Stimulated activated CD4-positive, alpha-beta T cell treated with anti-CD3 and anti-CD28 coated beads, Interleukin-4, amount 100 ng/mL, for 1 hour (primary cell): ENCODE measurements at regions not wholly inside any gene's neighbourhood (a gene's known extent, or its start where the extent isn't known, plus 50 kb on each side); places are given as distances from the start of the nearest gene placed in this dataset.

Experiments
- DNase-seq: peaks from one replicate; pipeline ENCODE4 v3.0.0-alpha.2; 2020

DNA sequence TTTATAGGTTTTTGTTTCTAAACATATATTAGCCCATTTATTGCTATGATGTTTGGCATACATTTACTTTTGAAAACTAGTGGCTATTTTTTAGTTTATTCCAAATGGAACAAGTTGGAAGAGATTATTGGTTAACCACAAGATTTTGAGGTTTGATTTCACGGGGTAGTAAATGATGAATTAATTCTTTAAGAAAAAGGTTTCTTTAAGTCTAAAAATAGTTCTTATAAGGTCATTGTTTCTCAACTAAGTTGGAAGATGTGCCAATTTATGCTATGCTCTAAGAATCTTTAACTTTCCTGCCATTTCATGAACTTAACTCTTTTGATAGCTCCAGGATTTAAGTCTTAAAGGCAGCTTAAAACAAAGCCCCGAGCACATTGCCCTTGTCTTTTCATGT lies 183.8 kb downstream of the LMO4 start:
- DNase-seq = no peak

- DNase-seq = no peak
These were observed 184.6 kb downstream of the LMO4 start for GRCh38 chr1:87513255-87513654.

DNA sequence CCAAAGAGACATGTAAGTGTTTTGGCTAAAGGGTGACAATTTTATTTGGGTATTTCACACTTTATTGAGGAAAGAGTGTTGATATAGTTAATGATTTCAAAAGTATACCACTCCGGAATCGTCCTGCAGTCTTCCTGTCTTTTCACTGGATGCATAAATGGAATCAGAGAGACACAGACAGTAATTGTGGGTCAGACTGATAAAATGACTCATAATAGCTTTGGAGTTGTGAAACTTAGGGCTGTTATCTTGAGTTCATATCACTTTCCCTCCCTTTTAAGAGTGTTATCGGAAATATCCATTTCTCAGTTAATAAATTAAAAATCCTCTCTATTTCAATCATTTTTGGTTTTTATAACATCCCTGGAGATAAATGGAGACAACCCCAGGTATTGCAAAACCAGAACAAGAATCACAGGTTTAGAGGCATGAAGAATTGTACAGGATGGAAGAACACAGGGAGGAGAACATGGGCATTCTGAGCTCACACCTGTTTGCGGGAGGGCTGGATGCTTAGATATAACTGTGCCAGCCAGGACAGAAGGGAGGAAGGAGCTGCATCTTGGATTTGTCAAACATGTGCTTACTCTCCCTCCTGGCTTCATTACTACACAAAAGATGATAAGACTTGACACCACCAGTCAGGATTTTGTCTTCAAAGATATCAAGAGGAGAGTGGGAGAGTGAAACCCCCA lies 185.4 kb downstream of the LMO4 start:
- no peak for DNase-seq

DNA sequence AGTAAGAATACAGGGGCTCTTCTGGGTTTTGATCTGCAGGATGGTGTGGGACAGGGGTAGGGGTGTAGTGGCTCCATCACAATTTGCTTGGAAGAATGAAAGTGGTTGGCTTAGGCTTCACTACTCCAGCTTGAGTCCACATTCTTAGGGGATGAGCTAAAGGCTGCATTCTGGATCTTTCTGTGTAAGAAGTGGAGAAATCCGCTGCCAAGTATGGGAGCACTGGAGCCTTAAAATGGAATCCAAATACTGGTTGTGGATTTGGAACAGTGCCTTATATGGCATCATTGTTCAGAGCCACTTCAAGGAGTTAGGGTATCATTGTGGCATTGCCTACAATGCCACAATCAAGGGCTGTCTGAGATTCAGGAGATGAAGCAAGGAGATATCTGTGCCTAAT lies 187.1 kb downstream of the LMO4 start:
- no peak for DNase-seq

DNA sequence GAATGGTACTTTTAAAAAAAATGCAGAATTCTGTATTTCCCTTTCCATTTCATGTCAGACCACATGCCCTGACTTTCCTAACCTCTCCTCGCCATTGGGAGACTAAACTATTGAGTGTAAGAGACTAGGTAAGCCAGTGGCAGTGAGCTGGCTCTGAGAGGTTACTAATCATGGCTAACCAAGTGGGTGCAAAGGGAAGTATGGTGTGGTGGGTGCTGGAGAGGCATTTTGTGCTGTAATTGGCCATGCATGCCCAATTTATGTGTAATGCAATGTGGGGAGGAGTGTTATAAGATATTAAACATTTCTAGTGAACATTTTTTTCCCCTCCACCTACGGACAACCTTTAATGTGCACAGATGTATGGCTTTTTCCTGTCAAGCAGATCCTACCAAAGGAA lies 190.1 kb downstream of the LMO4 start:
- DNase-seq = no peak

DNA sequence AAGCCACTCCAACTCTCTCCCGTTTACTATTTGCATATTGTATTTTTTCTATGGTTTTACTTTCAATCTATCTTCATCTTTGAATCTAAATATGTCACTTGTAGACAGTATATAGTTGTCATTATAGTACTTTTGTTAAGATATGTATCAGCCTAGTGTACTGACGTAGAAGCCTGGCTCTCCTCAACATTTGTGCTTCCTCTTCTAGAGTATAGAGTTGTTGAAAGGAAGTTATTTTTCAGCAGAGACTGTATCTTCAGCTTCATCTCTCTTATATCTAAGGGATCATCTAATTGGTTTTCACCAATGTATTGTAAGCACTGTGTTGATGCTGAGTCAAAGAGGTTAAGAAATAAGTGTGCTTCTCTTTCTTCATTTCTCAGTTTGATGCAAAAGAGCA lies 192.8 kb downstream of the LMO4 start:
- no peak for DNase-seq

DNA sequence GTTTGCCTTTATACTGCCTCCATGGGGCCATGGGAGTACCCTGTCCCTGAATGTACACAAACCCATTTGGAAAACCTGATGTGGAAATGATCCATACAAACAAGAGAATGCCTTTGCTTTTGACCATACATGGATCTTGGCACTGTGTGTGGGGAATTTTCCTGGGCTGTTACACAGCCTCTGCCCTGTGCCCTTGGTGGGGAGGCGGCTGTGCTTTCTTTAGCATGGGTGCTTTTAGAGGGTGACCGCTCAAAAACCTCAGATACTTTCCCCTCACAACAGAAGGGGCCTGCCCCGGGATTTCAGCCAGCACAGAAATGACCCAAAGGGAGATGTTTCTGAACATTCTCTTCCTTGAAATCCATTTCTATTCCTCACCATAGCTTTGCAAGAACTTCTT lies 194.8 kb downstream of the LMO4 start:
- no peak for DNase-seq

- DNase-seq = no peak
These were observed 195.5 kb downstream of the LMO4 start for GRCh38 chr1:87524021-87524754.

GRCh38 chr1:87528754-87529517 lies 200.3 kb downstream of the LMO4 start:
- DNase-seq = no peak

GRCh38 chr1:87530042-87530807 lies 201.5 kb downstream of the LMO4 start:
- no peak for DNase-seq

GRCh38 chr1:87535551-87535950 lies 206.9 kb downstream of the LMO4 start:
- no peak for DNase-seq

DNA sequence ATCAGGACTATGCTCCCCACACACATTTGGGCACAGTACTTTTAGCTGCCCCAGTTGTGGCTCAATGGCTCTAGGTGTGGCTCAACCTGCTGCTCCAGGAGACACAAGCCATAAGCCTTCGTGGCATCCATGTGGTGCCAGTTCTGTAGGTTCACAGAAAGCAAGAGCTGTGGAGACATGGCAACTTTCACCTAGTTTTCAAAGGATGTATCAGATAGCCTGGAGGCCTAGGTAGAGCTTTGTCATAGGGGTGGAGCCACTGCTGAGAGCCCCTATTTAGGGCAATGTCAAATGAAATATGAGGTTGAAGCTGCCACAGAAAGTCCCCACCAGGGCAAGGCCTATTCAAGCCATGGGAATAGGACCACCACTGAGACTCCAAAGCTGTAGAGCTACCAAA lies 210.5 kb downstream of the LMO4 start:
- DNase-seq = no peak

DNA sequence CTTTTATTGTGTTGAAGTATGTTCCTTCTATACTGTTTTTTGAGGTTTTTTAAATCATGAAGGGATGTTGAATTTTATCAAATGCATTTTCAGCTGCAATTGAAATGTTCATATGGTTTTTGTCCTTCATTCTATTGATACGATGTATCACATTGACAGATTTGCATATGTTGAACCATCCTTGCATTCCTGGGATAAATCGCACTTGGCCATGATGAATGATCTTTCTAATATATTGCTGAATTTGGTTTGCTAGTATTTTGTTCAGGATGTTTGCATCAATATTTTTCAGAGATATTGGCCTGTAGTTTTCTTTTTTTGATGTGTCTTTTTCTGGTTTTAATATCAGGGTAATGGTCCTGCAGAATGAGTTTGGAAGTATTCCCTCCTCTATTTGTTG lies 214.0 kb downstream of the LMO4 start:
- no peak for DNase-seq

- no peak for DNase-seq
These were observed 221.1 kb downstream of the LMO4 start for GRCh38 chr1:87549738-87550137.

DNA sequence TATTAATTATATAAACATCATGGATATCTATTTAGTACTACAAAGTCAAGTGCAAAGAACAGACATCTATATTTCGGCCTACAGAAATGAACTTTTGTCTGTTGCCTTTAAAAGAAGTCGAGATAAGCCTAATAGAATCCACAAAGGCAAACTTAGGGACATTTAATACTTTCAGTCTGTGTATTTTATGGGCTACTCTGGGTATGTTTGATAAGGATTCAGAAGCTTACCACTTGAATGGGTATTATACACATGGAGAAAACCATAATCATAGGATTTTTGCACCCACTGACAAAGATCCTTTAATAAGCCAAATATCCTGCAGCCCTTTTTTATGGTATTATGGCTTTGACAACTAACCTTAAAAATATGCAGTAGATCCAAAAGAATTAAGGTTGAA lies 224.8 kb downstream of the LMO4 start:
- no peak for DNase-seq

DNA sequence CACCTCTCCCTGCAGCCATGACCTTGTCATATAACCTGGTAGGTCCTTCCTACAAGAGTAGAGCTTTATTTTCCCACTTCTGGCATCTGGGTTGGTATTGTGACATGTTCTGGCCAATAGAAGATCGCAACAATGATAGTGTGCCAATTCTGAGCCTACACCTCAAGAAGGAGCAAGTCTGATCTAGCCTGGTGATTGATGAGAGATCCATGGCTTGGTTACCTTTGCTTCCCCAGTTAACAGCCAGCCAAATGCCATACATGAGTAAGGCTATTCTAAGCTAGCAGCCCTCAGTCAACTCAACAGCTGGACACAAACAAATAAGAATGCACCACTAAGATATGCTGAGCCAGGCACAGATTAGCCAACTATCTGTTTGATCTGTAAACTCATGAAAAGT lies 226.7 kb downstream of the LMO4 start:
- no peak for DNase-seq

- no peak for DNase-seq
These were observed 227.6 kb downstream of the LMO4 start for GRCh38 chr1:87556326-87556725.

DNA sequence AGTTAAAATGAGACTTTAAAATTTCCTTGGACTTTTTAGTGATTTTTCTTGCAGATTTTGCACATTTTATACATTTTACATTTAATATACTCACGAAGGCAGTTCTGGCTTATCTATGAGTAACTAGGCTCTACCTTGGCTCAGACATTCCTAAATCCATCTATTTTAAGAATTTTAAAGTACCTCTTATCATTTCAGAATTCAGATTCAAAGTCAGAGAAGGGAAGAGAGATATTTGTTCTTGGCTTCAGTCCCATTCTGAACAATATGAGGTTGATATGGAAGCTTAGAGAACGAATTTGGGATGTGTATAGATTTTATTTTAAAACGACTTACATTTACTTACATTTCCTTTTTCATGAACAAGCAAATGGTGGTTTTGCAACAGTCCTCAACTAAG lies 230.2 kb downstream of the LMO4 start:
- DNase-seq = no peak

GRCh38 chr1:87560137-87560536 lies 231.5 kb downstream of the LMO4 start:
- DNase-seq = no peak

DNA sequence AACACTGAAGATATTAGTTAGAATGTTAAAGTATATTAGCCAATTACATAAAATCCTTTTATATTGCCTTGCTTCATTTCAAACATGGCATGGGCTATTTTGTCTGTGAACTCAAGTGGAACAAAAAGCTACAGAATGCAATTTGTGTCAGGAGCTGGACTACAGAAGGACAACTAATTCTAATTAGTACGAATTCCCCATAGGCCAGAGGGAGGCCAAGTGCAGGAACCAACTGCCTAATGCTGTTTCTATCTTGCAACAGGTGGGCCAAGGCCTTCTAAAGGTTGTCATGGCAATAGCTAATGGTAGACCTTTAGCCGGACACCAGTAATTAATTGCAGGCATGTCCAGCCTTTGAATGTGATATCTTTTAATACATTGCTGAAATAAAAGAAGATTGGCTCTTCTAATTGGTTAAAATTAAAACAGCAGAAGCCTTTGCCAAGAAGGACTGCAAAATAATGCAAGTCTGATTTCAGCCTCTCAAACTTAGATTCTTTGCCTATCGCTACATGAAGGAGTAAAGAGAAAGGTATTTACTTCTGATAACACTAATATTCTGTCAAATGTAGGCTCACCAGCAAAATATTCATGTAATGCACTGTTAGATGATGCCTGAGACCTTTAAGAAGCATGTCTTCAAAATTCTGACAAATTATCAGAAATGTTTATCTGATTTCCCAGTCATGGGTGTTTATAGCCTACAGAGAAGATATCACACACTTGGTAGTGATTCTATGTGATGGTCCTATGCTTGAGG lies 232.1 kb downstream of the LMO4 start:
- DNase-seq = no peak

- DNase-seq = no peak
These were observed 234.5 kb downstream of the LMO4 start for GRCh38 chr1:87563211-87563610.

- DNase-seq = no peak
These were observed 237.2 kb downstream of the LMO4 start for GRCh38 chr1:87565861-87566260.

- DNase-seq = no peak
These were observed 239.3 kb downstream of the LMO4 start for GRCh38 chr1:87568005-87568404.
